Mucosa of descending colon (tissue), 3 donors: ENCODE measurements at regions not wholly inside any gene's neighbourhood (a gene's known extent, or its start where the extent isn't known, plus 50 kb on each side); places are given as distances from the start of the nearest gene placed in this dataset.

Experiments used
- ATAC-seq: fragments of 200-7000 bp; cut with Tn5 transposase; one replicate; pipeline ENCODE4 v1.9.1; 2020; ENCODE audit warnings: mild to moderate bottlenecking, moderate library complexity
- DNase-seq, 3 donors: peaks; one replicate each; pipeline ENCODE4 v3.0.0-alpha.2; 2020
- H3K36me3 ChIP-seq: fragments of 200-600 bp; one replicate; pipeline ENCODE4 v1.8.0; 2021; ENCODE audit warnings: low read depth, mild to moderate bottlenecking
- H3K4me1 ChIP-seq: fragments of 200-600 bp; one replicate; pipeline ENCODE4 v1.8.0; 2021; ENCODE audit warnings: low read depth, mild to moderate bottlenecking
- H3K4me3 ChIP-seq: fragments of 200-600 bp; one replicate; pipeline ENCODE4 v1.8.0; 2021; ENCODE audit warnings: mild to moderate bottlenecking
- H3K9me3 ChIP-seq: fragments of 200-600 bp; one replicate; pipeline ENCODE4 v1.8.0; 2021; ENCODE audit warnings: mild to moderate bottlenecking
- intact Hi-C, 2 donors: fragments of 100-400 bp; cut with DNase I in 1 of 2; cut with micrococcal nuclease in 1 of 2; formaldehyde crosslinking; loops; one replicate each; pipeline versions ENCODE4 v1.11.0 to v1.11.1; 2022; cut with DNase I, micrococcal nuclease
- TF ChIP-seq, protein P1 (sequence below): fragments of 200-600 bp; IDR thresholded peaks from one replicate; pipeline ENCODE4 v1.8.0; 2022; ENCODE audit warnings: antibody characterized with exemption, mild to moderate bottlenecking
- donor health status: DM: no; HTN: no; CAD: no; lungs with moderate emphysema.
- donor health status: DM: no; HTN: no; CAD: no.
- donor health status: DM: no; HTN: yes; CAD: no.

- H3K36me3 ChIP-seq = no peaks in the 10 kb centered on the region
- DNase-seq = peak in 1 of 3 donors; percentile 23
- TF ChIP-seq, protein P1, sequence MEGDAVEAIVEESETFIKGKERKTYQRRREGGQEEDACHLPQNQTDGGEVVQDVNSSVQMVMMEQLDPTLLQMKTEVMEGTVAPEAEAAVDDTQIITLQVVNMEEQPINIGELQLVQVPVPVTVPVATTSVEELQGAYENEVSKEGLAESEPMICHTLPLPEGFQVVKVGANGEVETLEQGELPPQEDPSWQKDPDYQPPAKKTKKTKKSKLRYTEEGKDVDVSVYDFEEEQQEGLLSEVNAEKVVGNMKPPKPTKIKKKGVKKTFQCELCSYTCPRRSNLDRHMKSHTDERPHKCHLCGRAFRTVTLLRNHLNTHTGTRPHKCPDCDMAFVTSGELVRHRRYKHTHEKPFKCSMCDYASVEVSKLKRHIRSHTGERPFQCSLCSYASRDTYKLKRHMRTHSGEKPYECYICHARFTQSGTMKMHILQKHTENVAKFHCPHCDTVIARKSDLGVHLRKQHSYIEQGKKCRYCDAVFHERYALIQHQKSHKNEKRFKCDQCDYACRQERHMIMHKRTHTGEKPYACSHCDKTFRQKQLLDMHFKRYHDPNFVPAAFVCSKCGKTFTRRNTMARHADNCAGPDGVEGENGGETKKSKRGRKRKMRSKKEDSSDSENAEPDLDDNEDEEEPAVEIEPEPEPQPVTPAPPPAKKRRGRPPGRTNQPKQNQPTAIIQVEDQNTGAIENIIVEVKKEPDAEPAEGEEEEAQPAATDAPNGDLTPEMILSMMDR = no peak
- ATAC-seq = no peak
- intact Hi-C loops = no loop called here
- H3K4me1 ChIP-seq = no peaks in the 10 kb centered on the region
- H3K4me3 ChIP-seq = no peak overlapping the region
- peaks cover 6% of the 10 kb centered on the region for H3K9me3 ChIP-seq
Measured at GRCh38 chr4:154928640-154929257, 147.7 kb downstream of the RBM46 start.

- peaks cover 6% of the 10 kb centered on the region for H3K9me3 ChIP-seq
- no peak overlapping the region for H3K4me3 ChIP-seq
- ATAC-seq (no peak), DNase-seq (no peak)
- H3K36me3 ChIP-seq = no peaks in the 10 kb centered on the region
- no peaks in the 10 kb centered on the region for H3K4me1 ChIP-seq
- TF ChIP-seq, protein P1 = no peak
- intact Hi-C loops = no loop called here
Measured at GRCh38 chr4:154936873-154937272, 155.8 kb downstream of the RBM46 start.

- ATAC-seq (no peak), DNase-seq (no peak)
- Histone ChIP-seq H3K36me3 (no peaks in the 10 kb centered on the region), H3K4me3 (no peak overlapping the region), H3K9me3 (no peaks in the 10 kb centered on the region), H3K4me1 (no peaks in the 10 kb centered on the region)
- TF ChIP-seq, protein P1 = no peak
- intact Hi-C loops = no loop called here
Measured at GRCh38 chr4:154939851-154940250, 158.8 kb downstream of the RBM46 start.

- no peaks in the 10 kb centered on the region for H3K9me3 ChIP-seq
- no peaks in the 10 kb centered on the region for H3K36me3 ChIP-seq
- intact Hi-C loops = no loop called here
- H3K4me3 ChIP-seq = no peak overlapping the region
- no peak for ATAC-seq
- no peaks in the 10 kb centered on the region for H3K4me1 ChIP-seq
- TF ChIP-seq, protein P1 = no peak
- DNase-seq = no peak
Measured at GRCh38 chr4:154942176-154942575, 161.1 kb downstream of the RBM46 start.

DNA sequence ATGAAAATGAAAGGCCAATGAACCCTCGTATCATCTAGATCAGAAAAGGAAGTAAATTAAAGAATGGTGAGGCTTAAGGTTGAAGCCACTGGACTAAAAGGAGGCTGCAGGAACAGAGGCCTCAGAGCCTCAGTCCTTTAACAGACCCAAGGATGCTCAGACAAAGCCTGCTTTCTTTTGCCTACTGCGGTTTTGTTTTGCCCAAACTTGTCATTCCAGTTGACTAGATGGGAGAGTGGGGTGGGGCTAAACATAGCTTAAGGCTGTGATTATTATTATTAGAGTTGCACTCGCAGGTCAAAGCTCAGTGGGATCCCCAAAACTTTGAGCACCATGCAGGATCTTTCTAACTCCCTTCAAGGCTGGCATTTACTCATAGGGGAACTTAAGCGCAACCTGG lies 163.9 kb downstream of the RBM46 start:
- DNase-seq (no peak), ATAC-seq (no peak)
- Histone ChIP-seq H3K4me3 (no peak overlapping the region), H3K9me3 (no peaks in the 10 kb centered on the region), H3K36me3 (no peaks in the 10 kb centered on the region), H3K4me1 (no peaks in the 10 kb centered on the region)
- intact Hi-C loops = no loop called here
- TF ChIP-seq, protein P1 = no peak

DNA sequence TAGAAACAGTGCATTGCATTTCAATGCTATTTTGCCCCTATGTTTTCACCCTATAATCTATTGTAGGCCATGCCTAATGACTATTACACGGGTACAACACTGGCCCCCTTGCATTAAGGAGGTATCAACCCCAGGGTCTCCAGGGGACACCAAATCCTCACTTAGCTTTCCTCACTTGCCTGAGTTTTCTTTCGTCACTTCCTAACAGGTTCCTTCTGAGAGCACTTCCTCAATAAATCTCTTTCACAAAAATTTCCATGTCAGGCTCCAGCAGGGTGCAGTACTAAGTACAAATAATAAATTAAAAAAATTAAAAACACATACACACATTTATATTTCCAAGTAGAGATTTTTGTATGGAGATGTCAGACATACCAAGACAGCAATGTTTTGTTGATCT lies 165.0 kb downstream of the RBM46 start:
- ATAC-seq (no peak), DNase-seq (no peak)
- Histone ChIP-seq H3K36me3 (no peaks in the 10 kb centered on the region), H3K4me1 (no peaks in the 10 kb centered on the region), H3K4me3 (no peak overlapping the region), H3K9me3 (no peaks in the 10 kb centered on the region)
- TF ChIP-seq, protein P1 = no peak
- intact Hi-C loops = no loop called here
